22Rv1 (cell line): ENCODE measurements at regions not wholly inside any gene's neighbourhood (a gene's known extent, or its start where the extent isn't known, plus 50 kb on each side); places are given as distances from the start of the nearest gene placed in this dataset.

Source experiments
- ZFX ChIP-seq: fragments of 450-650 bp; IDR thresholded peaks from 2 replicates; pipeline ENCODE4 v1.6.1; 2017; ENCODE audit warnings: antibody characterized with exemption, borderline replicate concordance
- TF ChIP-seq, protein P1 (sequence below): fragments of 450-650 bp; IDR thresholded peaks from 2 replicates; pipeline ENCODE4 v1.5.1; 2017; ENCODE audit warnings: mild to moderate bottlenecking

- TF ChIP-seq, protein P1, sequence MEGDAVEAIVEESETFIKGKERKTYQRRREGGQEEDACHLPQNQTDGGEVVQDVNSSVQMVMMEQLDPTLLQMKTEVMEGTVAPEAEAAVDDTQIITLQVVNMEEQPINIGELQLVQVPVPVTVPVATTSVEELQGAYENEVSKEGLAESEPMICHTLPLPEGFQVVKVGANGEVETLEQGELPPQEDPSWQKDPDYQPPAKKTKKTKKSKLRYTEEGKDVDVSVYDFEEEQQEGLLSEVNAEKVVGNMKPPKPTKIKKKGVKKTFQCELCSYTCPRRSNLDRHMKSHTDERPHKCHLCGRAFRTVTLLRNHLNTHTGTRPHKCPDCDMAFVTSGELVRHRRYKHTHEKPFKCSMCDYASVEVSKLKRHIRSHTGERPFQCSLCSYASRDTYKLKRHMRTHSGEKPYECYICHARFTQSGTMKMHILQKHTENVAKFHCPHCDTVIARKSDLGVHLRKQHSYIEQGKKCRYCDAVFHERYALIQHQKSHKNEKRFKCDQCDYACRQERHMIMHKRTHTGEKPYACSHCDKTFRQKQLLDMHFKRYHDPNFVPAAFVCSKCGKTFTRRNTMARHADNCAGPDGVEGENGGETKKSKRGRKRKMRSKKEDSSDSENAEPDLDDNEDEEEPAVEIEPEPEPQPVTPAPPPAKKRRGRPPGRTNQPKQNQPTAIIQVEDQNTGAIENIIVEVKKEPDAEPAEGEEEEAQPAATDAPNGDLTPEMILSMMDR: no peak
- TF ChIP-seq ZFX: no peak
Measured at GRCh38 chr10:10881117-10881813, 136.4 kb upstream of the CELF2 start.
